SKM-1 treated with dmso at 0.1 percent for 144 hours (cell line): ENCODE measurements at regions not wholly inside any gene's neighbourhood (a gene's known extent, or its start where the extent isn't known, plus 50 kb on each side); places are given as distances from the start of the nearest gene placed in this dataset.

Source experiments
- DNase-seq: peaks from one replicate; lab custom pipeline; 2025; ENCODE audit not compliant: unreplicated experiment; lab: John Stamatoyannopoulos, UW

DNA sequence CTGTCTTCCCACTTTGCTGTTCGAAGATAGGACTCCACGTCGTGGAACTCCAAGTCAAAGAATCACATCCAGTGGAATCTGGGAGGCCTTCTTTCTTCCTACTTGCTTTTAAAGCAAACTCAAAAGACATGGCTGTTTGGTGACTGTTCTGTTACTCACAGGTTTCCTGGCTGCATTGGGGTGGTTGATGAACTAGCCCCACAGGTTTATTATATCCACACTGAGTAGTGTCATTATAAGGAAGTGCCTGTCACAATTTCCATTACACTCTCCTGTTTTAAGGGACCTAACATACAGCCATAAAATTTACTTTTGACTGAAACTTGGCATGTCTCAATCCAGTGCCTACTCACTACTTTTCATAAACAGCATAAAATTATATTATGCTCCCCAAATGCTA is 287.3 kb upstream of the SP4 start:
- no peak for DNase-seq

DNA sequence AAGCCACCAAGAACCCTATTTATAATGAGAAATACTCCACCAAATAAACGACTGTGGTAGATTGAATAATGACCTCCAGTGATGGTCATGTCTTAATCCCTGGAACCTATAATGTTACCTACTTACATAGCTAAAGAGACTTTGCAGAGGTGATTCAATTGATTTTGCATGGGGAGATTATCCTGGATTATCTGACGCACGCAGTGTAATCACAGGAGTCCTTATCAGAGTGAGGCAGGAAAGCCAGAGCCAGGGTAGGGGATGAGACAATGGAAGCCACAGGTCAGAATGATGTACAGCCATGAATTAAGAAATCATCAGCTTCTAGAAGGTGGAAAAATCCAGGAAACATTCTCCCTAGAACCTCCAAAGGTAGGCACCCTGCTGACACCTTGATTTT is 286.4 kb upstream of the SP4 start:
- no peak for DNase-seq

DNA sequence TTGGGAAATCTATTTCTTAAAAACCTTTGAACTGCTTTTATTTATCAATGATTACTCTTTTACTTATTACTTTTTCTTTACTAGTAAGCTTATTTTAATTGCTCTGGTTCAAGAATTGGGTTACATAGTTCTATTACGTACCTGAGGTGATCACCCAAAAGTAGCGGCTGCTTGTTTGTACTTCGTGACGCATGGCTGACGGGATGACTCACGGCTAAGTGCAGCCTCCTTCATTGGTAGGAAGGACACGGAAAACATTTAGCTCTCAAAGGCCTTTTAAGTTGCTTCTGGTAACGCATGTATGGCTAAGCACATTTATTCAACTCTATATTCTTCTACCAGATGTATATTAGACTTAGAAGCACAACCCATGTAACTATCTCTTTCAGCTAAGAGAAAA is 285.8 kb upstream of the SP4 start:
- no peak for DNase-seq

DNA sequence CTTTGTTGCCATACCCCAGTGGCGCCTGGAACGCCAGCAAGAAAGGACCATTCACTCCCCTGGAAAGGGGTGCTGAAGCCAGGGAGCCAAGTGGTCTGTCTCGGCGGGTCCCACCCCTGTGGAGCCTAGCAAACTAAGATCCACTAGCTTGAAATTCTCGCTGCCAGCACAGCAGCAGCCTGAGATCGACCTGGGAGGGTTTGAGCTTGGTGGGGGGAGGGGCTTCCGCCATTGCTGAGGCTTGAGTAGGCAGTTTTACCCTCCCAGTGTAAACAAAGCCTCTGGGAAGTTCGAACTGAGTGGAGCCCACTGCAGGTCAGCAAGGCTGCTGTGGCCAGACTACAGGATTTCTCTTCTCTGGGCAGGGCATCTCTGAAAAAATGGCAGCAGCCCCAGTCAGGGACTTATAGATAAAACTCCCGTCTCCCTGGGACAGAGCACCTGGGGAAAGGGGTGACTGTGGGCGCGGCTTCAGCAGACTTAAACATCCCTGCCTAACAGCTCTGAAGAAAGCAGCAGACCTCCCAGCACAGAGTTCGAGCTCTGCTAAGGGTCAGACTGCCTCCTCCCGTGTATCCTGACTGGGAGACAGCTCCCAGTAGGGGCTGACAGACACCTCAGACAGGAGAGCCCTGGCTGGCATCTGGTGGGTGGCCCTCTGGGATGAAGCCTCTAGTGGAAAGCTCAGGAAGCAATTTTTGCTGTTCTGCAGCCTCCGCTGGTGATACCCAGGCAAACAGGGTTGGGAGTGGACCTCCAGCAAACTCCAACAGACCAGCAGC is 281.1 kb upstream of the SP4 start:
- DNase-seq = no peak

DNA sequence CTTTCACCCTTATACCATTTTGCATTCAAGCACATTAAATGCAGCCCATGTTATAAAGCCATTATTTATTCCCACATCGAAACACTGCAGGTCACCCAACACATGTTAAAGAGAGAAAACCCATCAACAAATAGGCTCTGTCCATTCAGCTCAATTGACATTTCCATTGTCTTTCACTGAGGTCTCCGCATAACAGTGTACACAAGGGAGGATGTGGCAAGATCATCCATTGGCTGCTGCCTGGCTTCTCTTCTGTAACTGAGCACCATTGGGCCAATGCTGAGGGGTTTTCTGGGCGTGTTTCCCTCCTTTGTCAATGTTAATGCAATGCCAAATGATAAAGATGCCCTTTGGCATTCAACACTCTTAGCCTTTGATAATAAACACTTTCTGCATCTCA is 278.1 kb upstream of the SP4 start:
- DNase-seq = no peak

DNA sequence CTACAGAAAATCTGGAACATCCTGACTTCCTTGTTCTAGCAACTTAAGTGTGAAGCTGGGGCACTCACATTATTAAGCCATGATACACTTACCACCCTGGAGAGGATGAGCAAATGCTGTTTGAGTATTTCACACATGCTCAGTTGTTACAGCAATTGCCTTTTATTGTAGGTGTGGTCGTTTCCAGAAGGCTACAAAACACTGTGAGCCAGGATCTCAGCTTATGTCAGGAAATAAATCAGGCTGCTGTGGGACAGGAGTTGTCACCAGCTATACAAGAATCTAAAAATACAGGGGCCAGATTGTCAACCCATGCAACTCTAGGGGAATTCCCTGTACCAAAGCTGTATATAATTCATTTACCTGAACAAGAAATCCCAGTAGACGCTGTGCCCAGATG is 273.3 kb upstream of the SP4 start:
- no peak for DNase-seq

DNA sequence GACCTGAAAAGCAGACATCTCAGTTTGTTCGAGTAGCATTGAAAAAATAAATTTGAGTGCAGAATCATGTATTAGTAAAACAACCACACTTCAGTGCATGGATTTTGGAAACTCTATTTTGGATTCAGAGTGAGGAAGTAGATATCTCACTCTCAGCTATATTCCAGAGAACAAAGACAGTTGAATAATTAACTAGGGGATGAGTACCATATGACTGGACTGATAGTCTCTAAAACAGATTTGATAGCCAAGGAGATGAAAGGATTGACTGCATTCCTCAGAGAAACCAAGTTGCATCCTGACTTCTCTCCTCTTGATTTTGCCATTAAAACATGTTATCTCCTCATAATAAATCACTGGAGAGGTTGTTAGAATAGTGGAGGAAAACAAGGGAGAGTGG is 268.4 kb upstream of the SP4 start:
- DNase-seq = no peak

DNA sequence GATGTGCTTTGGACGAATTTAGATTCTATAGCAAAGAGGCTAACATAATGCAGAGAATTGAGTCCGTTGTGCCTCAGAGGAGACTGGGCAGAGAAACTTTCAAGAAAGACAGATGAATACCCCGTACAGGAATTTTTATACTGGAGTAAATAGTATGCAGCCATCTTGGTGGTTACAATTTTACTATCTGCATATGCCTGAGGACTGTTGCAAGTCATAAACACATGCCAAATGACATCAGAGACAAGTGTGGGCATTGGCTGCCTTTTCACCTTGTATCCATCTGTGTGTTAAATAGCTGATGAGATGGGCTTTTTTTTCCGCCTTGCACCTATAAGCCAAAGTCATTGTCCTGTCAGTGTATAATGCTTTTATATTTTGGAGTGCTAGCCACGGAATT is 267.5 kb upstream of the SP4 start:
- DNase-seq = no peak

DNA sequence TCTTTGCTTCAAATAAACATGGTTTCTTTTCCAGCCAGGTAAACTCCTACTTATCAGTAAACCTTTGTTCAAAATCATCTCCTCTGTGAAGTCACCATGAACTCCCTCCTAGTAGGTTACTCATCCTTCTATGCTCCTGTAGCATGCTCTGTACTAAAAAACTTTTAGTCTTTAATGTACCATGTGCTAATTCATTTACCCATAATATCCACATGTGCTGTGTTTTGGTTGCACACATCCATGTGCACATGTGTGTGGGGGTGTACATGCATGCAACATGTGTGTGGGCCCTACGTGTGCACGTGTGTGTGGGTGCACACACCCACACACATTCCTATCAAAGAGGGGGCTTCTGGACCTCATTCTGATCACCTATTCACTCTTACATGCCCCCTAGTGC is 259.9 kb upstream of the SP4 start:
- no peak for DNase-seq

DNA sequence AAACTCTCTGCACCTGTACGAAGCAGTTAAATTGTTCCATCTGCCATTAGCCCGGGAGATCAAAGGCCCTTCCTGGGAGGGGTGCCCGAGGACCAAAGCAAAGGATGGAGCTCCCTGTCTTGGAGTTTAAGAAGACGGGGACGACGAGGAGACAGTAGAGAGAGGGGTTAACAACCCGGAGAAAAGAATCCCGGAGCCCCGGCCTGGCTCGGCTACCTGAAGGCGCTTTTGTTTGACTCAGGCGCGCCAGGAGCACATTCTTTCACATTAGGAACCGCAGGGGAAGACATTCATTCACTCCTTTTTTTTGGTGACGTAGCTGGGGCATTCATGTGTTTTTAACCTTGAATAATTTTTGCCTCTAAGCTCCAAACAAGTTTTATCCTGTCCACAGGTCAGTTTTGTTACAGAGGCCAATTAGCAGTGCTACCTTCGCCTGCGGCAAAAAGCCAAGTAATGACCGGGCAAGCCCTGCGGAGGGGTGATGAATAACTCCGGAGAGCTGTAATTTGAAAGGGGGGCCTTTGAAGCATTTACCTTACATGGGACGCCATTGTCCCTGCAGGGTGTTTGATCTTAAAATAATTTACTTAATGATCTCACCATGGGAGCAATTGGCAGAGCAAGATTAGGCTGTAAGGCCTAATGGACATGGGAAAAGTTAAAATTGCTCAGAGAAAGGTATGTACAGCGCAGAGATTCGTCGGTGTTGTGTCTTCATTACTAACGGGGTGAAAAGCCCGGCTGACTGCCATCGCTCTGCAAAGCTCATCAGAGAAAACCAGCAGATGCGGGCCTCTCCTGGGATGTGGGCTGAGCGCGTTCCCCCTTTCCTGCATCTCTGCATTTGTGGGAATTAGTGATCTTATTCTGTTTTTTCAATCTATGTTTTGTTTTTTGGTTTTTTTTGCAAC is 258.0 kb upstream of the SP4 start:
- no peak for DNase-seq

DNA sequence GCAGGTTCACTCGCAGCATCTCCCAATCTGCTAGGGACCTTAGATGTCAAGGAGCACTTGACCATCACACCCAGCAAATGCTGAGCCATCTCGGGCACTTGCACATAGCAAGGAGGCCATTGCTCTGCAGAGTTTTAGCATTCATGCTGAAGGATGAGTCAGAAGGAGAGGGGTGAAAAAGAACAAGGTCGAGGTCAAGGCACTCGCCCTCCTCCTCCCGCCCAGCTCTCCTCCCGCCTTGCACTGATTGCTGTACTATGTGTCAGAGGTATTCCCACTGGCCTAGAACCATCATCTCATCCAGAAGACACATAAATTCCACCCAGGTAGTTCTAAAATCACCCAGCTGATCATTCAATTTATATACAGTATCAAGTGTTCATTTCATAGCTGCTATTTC is 255.1 kb upstream of the SP4 start:
- DNase-seq = no peak

DNA sequence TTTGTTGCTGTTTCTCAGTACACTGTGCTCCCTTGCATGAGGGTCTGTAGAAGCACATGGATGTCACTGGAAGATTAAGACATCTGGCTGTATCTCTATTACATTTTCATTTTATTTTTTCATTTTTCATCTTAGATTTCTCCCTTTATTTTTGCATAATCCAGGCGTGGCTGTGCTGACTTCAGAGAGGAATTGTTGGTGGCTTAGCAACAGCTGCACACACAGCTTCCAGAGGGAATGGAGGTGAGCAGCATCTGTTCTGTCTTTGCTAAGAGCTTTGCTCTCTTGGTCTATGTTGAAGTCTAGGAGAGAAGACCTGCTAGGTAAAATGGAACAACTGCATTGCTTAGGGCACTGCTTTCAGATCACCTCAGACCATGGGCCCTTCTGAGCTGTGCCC is 254.4 kb upstream of the SP4 start:
- DNase-seq = no peak

DNA sequence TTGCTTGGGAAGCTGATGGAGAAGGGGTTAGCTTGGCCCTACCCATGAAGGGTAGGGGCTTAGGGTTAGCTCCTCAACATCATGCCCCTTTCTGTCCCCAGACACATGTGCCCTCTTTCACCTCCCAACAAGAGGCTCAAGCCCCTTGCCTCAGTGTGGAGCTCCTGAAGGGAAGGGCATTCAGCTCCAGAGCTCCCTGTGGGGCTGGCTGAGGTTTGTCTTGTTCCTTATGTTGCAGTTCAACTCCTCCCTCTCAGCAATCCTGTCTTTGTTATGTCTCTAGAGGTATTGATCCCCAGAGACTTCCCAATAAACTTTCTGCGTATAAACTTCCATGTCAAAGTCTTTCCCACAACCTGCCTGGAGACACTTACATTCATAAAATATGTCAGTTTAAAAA is 252.2 kb upstream of the SP4 start:
- no peak for DNase-seq

DNA sequence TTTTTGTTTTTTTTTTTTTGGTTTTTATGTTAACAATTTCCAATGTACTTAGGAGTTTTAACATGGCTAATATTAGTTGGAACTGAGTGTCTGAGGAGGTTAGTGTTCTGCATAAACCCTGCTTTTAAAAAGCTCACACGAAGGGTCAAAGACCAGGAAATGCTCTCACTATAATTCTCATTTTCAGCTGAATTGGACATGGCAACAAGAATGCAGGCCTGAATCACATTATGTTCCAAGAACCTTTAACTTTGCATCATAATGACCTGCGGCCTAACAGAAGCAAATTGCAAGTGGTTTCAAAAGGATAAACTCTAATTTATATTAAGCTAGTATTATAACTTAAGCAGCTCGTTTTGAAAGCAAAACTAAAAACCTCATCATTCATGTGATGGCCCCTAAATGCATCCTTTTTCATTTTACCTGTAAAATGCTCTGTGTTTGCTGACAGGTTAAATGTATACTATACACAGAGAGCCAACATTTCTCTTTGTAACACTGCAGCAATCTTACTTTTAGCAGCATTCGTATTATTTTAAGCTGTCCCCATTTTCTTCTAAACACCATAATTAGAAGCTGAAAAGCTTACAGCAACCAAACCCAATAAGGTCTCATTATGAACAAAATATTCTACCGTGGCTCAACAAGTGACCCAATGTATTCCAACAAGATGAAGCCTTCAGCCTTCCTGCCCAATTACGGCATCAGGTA is 242.8 kb upstream of the SP4 start:
- DNase-seq = no peak

DNA sequence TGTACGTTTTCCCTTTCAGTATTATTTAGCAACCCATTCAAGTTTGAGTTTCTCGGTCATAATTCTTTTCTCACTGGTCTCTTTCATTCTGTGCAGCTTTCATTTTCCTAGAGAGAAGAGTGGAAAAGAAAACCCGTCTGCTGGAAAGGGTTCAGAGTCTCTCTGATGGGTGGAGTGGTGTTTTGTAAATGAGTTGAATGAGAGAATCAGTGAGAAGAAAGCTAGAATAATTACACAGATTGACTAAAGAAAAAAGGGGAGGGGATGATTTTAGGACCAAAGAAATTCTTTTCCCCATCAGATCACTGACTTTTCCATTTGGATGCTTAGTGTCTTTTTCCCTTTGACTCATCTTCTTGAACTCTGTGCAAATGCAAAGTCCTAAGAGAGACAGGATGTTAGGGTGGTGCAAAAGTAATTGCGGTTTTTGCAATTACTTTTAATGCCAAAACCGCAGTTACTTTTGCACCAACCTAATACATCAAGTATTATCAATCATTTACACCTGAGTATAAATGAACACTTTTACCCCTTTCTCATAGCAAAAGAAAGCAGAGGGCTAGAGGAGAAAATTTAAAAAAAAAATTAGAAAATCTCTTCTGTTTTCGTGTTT is 242.1 kb upstream of the SP4 start:
- DNase-seq = no peak

DNA sequence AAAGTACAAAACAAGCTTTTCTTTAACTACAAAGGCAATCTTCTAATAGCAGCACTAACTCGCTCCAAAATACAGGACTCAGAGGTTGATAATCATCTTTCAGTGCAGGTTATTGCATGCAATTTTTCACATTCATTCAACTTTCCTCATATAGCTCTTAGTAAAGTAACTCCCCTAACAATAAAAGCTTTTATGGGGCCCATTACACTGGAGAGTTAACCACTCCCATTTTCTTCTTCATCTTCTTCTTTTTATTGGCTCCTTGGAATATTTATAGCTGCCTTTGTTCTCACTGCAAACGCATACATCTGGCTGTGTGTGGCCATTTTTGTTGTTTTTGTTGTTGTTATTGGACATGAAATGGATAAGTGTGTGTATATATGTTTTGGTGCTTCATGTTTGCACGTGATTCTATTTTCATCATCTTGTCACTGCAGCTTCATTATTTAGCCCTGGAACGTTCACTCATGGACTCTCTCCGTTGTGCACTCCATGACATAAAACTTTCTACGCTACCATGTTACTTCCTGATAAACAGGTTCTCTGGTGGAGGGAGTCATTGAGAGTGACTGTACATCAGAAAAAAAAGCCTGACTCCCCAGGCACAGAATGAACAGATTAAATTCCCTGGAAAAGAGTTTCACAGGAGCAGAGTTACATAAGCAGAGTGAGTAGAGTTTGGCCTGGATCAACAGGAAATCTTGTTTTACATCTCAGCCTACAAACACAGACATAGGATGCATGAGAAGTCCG is 236.4 kb upstream of the SP4 start:
- DNase-seq = no peak

DNA sequence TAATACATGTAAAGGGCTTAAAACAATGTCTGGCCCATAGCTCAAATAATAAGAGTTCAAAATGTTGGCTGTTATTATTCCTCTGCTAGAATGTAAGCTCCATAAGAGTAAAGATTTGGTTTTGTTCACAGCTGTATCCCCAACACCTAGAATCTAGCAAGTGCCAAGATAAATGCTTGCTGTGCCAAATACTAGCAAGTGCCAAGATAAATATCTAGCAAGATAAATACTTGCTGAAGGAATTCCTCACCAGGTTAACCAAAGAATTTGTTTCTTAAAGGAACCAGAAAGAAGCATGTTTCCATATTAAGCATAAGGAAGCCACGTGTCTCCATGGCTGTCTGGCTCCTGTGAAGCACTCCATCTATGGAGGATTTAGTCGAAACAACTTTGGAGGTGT is 235.2 kb upstream of the SP4 start:
- no peak for DNase-seq

DNA sequence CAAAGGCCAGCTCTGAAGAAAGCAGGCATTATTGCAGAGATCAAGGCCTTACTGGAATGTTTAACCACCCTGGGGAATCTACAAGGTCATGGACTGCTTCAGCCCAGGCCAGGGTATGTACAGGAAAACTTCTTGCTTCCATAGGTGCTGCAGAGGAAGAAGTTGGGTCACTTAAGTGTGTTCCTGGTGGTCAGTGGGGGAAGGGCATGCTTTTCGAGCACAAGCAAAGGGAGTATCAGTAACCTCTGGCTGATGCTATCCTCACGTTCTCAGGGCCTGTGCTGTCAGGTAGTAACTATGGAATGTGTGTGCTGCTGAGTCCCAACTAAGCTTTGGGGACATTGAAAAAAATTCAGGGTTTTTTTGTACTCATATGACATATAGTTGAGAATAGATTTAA is 234.0 kb upstream of the SP4 start:
- DNase-seq = no peak

DNA sequence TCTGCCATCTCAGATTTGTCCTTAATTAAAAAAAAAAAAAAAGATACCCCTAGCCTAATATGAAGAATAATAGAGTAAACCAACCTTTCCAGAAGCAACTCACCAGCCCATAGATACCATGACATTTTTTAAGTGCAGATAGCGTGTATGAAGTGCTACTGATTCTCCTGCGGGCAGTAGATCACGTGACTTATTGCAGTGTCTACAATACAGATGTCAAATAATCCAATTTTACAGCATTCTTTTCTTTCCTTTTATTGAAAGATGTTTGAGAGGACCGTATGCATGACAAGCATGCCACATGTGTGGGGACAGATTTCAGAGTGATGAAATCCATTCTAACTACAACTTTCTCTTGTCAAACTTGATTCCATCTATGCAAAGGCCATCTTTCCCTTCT is 232.9 kb upstream of the SP4 start:
- no peak for DNase-seq

DNA sequence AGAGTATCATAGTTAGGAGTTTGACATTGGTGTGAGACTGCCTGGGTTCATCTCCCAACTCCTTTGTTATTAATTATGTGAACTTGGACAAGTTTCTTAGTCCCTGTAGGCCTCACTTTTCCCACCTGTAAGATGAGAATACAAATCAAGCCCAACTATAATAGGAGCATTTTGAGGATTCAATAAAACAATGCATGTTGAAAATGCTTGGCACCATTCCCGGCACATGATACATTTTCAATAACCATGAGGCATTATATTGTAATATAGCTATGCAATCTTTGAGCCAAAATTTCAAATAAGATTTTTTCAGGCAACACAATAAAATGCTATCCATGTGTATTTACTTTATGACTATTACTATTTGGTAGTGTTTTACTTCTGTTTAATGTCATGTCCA is 229.0 kb upstream of the SP4 start:
- no peak for DNase-seq

DNA sequence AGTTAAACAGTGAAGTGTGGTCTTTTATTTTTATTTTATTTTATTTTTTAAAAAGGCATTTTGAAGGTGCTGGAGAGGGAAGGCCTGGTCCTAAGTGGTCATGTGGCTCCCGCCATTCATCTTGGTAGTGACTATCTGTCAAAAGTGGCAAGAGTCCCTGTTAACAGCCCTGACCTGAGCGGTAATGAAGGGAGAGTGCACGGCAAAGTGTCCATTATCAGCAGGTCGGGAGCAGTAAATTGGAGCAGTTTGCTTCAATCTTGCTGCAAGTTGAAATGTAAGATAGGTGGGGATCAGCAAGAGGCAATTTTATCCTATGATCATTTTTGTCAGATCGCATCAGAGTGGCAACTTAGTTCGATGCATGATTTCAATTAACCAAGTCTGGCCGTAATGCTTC is 227.4 kb upstream of the SP4 start:
- DNase-seq = no peak
